GM18517 (cell line): ENCODE measurements at regions not wholly inside any gene's neighbourhood (a gene's known extent, or its start where the extent isn't known, plus 50 kb on each side); places are given as distances from the start of the nearest gene placed in this dataset.

ENCODE experiments used
- ATAC-seq: cut with Tn5 transposase; IDR thresholded peaks from one replicate; pipeline ENCODE4 v1.9.1; 2021; ENCODE audit warnings: mild to moderate bottlenecking, moderate library complexity; ENCODE audit not compliant: unreplicated experiment

- no peak for ATAC-seq
Measured at GRCh38 chr18:43635397-43635796, 358.1 kb upstream of the SYT4 start.

GRCh38 chr18:43642727-43643330 lies 365.5 kb upstream of the SYT4 start:
- no peak for ATAC-seq

DNA sequence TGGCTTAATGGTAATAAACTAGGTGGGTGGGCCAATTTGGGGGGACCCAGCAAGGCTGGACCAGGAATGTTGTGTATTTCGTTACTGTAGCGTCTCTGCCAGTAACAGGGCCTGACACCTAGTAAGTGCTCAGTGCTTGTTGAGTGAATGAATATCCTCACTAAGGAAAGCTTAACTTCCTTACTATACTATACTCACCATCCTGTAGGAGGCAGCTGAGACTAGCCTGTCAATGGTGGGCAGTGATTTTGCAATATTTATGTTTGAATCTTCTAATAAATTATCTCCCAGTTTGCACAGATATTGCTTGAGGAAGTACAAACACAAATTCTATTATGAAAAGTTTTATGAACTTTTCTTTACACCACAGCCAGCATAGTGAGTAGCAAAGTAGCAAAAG lies 370.7 kb upstream of the SYT4 start:
- no peak for ATAC-seq

DNA sequence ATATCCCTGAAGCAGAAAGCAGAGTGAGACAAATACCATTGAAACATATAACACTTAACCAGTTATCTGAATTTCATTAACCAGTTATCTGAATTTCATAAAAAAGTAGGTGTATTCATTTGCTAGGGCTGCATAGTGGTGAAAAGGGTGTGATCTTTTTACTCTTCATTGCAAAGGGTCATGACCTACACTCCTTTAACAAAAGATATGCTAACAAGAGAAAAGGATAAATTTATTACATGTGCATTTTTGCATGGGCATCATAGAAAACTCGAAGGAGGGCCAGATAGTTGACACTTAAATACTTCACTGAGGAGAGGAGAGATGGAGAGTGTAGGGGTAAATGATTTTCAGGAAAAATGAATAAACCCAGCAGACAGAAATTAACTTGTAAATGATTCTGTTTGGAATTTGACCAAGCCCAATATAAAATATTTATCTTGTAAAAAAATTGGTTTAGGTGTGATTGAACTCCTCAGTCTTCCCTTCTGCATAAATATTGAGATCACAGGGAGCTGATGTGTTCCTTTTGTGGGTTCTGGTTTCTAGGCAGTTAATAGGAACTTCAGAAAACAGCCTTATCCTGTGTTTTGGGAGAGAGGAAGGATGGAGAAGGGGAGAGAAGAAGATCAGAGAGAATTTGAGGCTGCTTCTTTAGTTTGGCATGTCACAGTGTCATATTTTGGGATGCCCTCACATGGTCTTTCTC lies 372.5 kb upstream of the SYT4 start:
- ATAC-seq, result no peak

- no peak for ATAC-seq
Measured at GRCh38 chr18:43650426-43650825, 373.1 kb upstream of the SYT4 start.

- no peak for ATAC-seq
Measured at GRCh38 chr18:43651057-43651456, 373.8 kb upstream of the SYT4 start.

GRCh38 chr18:43656547-43656946 lies 379.3 kb upstream of the SYT4 start:
- no peak for ATAC-seq

DNA sequence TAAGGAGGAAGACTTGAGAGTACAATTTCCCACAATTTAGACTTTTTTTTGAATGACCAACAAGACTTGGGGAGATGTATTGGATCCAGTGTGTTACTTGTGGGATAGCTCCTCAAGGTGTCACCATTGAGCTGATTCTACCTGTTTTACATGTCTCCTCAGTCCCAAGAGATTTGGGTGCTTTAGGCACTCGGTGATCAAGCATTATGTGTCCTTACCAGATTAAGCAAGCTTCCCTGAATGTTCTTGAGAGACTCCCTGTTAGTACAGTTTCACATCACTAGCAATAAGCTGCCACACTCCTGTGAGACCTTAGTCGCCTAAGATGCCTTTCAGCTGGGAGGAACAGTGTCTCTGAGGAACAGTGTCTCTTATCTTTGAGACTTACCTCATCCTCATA lies 384.3 kb upstream of the SYT4 start:
- peak; percentile 84 for ATAC-seq

DNA sequence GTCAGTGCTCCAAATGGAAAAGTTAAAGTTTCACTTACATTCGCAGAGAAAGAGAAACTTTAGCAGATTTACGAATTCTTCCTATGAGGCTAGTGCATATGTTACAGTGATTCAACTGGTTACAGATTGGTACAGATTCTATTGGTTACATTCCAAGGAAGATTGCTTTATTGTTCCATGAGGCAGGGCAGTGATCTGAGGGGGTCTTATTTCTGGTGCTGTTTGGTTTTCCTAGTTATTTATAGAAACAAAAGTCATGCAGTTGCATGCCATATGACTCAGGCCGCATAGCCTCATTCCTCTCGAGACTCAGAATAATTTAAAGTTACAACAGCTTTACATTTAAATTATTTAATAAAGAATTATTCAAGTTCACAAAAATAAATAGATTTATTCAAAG lies 385.4 kb upstream of the SYT4 start:
- ATAC-seq, result no peak

- no peak for ATAC-seq
Measured at GRCh38 chr18:43663159-43663558, 385.9 kb upstream of the SYT4 start.

- no peak for ATAC-seq
Measured at GRCh38 chr18:43664487-43665008, 387.3 kb upstream of the SYT4 start.

DNA sequence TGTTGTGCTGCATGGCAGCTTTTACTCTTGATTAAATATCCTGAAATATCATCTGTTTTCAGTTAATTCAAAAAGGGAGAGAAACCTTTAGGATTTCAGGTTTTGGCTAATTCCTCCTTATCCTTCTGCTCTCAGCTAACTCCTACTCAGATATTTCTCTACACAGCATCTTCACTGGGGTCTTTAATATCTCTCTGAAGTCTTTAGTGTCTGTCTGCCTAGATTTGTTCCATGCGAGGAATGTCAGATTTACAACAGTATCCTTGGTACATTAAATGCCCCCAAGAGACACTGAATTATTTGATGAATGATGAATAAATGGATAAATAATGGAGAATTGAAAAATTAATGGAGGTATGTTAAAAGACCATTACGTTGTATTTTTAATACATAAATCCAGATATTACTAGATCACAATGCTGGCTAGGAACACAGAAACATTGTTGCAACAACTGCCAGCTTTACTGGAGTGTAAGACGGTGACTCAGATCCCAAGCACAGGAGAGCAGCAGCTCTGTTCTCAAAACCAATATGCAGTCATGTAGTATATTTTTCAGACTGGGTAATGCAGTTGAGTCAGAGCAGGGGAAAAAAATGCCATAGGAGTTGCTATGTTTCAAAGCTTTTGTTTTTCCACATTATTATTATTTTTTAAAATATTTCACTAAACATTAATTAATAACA lies 388.0 kb upstream of the SYT4 start:
- no peak for ATAC-seq

DNA sequence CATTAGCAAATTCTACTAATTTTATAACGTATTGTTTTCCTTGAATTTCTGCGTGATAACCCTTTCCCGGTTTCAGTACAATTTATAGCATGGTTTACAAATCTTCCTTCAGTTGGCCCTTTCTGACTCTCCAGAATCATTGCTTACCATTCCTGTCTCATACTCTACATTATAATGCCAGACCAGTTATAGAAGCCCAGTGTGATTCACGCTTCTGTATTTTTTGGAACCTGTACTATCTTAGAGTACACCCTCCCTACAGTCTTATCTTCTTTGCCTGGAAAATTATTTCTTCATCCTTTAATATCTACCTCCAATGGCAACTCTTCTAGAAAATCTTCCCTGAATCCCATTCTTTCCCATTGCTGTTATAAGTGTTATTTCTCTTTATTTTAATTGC lies 391.6 kb upstream of the SYT4 start:
- ATAC-seq, result no peak

DNA sequence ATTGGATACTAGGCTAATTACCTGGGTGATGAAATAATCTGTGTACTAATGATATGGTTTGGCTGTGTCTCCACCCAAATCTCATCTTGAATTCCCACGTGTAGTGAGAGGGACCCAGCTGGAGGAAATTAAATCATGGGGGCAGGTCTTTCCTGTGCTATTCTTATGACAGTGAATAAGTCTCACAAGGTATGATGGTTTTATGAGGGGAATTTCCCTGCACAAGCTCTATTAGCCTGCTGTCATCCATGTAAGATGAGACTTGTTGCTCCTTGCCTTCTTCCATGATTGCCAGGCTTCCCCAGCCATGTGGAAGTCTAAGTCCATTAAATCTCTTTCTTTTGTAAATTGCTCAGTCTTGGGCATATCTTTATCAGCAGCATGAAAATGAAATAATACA lies 394.1 kb upstream of the SYT4 start:
- no peak for ATAC-seq

- ATAC-seq, result no peak
Measured at GRCh38 chr18:43680096-43680495, 402.8 kb upstream of the SYT4 start.

GRCh38 chr18:43681661-43682060 lies 404.4 kb upstream of the SYT4 start:
- no peak for ATAC-seq

DNA sequence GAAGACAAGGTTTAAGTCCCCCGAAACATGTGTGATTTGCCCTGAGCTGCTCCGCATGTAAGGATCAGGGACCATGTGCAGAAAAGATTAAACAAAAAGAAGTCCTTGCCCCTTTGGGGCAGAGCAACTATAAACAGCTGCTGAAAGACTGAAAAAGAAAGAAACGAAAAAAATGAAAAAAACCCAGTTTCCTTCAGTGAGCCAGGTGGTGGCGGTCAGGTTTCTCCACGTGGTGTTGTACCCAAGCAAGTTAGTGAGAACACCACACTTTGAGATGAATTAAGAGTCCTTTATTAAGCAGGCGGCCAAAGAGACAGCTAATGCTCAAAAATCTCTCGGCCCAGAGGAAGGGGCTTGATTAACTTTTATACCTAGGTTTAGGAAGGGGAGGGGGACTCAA lies 404.9 kb upstream of the SYT4 start:
- ATAC-seq, result no peak

- ATAC-seq, result no peak
Measured at GRCh38 chr18:43686709-43687108, 409.4 kb upstream of the SYT4 start.

DNA sequence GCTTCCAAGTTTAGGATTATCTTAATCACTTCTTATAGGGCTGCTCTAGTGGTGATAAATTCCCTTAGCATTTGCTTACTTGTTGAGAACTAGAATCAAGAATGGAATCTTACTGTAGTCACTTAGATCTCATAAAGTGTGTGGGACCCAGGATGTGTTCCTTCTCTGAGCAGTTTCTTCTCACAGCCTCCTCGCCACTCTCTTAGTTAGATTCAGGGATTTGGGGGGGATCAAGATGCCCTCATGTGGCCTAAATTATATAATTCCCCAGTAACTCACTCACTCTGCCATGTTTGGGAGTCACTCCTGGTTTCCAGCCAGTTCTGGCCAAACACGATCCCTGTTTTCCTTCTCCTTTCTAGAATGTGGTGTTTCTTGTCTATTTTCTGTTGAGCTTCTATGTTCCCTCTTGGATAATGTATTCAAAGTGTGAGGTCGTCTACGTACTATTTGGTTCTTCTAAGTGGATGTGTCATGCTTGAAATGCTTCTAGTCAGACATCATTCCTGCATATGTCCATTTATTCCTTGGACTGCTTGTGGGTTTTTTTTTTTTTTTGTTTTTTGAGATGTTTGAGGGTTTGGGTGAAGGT lies 414.9 kb upstream of the SYT4 start:
- no peak for ATAC-seq

DNA sequence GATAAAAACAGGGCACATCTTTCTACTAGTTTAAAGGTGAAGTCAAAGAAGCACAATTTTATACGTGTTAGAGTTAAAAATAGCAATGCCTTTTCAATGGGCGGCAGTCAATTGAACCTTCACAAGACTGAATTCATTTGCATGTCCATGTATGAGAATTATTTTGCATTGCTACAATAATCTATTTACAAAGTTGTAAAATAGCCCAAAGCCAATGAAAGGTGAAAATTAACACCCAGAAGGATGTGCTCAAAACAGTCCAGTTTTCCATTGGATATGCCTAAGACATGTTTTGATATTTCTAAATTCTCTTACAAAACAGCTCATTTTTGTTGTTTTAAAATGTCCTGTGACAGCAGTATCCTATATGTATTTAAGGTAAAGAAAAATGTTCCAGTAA lies 425.1 kb upstream of the SYT4 start:
- ATAC-seq, result no peak

GRCh38 chr18:43703050-43703449 lies 425.8 kb upstream of the SYT4 start:
- ATAC-seq, result no peak

GRCh38 chr18:43705850-43706249 lies 428.6 kb upstream of the SYT4 start:
- no peak for ATAC-seq
